CMK (cell line): ENCODE measurements at regions not wholly inside any gene's neighbourhood (a gene's known extent, or its start where the extent isn't known, plus 50 kb on each side); places are given as distances from the start of the nearest gene placed in this dataset.

Experiments used
- DNase-seq: peaks from one replicate; pipeline ENCODE4 v3.0.0-alpha.2; 2010; ENCODE audit warnings: low read depth

GRCh38 chr6:40075056-40075590 is 140.9 kb upstream of the MOCS1 start:
- DNase-seq = no peak

GRCh38 chr6:40074306-40075055 is 140.2 kb upstream of the MOCS1 start:
- DNase-seq = no peak

DNA sequence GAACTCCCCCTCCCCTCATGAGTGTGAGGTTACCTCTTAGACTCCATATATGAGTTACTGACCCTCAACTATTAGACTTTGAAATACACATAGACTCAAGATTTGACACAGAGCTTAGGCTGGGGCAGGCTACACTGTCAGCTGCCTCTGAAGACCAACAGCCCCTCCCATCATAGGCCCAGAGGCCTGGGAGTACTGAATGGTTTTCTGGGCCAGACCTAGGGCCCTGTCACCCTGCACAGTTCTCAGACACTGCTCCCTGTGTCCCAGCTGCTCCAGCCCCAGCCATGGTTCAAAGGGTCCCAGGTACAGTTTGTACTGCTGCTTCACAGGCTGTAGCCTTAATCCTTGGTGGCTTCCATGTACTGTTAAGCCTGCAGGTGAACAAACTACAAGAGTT is 132.1 kb upstream of the MOCS1 start:
- no peak for DNase-seq

GRCh38 chr6:40056865-40057264 is 122.6 kb upstream of the MOCS1 start:
- DNase-seq = no peak

DNA sequence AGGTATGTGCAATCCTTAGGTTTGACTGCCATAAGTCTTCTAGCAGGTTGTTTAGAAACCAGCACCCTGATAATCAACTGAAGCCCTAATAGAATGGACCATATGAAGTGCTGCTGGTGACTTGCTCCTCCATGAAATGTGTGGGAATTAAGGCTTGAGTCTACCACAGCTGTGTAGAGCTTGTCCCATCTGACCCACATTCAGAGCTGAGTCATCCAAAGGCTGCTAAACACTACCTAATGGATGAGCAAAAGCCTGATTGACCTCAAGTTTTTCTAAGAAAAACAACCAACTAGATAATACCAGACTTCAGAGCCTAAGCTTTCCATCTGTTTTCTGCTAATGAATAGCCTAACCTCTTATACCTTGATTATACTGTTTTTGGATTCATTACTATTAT is 120.3 kb upstream of the MOCS1 start:
- DNase-seq = no peak

DNA sequence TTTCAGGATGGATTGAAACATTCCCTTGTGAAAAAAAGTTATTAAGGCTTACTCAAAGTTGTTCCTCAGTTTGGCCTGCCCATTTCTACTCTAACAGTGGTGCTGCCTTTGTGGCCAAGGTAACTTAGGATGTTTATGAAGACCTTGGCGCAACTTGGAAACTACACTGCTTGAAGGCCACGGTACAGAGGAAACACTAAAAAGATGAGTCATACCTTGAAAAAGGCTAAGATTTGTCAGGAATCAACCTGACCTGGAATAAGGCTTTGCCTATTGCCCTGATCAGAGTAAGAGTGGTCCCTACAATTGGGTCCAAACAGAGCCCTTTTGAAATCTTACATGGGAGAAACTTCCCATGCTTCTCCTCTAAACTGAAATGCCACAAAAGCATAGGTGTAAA is 119.9 kb upstream of the MOCS1 start:
- DNase-seq = no peak

DNA sequence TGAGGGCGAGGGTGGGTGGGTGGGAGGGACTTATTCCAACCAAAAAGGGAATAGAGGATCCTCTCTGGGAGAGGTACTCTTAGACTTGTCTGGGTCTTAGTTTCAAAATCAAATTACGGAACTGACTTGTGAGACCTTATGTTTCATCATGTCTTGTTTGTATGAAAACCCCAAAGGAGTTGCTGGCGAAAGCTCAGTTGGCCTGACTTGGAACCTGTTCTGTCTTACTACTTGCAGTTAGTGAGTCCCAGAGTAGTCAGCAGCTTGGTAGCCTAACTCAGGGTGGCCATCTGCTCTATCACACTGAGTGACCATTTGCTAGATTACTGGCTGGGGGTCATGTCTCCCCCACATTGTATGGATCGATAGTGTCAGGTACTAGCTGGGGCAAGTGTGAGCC is 114.9 kb upstream of the MOCS1 start:
- no peak for DNase-seq

DNA sequence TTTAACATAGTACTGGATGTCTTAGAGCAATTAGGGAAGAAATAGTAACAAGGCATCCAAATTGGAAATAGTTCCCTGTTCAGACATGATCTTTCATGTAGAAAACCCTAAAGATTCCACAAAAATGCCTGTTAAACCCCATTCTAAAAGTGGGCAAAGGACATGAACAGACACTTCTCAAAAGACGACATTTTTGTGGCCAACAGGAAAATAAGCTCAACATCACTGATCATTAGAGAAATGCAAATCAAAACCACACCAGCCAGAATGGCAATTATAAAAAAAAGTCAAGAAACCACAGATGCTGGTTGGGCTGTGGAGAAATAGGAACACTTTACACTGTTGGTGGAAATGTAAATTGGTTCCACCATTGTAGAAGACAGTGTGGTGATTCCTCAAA is 109.9 kb upstream of the MOCS1 start:
- DNase-seq = no peak

DNA sequence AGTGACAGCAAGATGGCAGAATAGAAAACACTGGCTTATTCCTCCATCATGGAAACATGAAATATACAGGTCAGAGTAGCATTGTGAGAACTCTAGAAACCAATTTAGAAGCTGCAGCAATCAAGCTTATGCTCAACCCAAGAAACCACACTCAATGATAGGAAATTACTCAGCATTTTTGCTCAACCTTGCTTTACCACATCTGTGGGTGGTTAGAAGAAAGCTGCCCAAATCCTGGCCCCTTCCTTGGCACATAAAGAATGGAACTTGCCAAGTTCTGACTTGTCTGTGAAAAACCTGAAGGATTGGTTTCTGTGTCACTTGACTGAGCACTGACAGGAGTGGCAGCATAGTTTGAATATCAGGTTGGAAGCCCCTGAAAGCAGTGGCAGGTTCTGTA is 108.0 kb upstream of the MOCS1 start:
- no peak for DNase-seq

GRCh38 chr6:40039042-40039441 is 104.8 kb upstream of the MOCS1 start:
- DNase-seq = no peak

GRCh38 chr6:40038626-40039025 is 104.4 kb upstream of the MOCS1 start:
- no peak for DNase-seq

- DNase-seq = no peak
Measured at GRCh38 chr6:40037271-40037670, 103.0 kb upstream of the MOCS1 start.

- no peak for DNase-seq
Measured at GRCh38 chr6:40036186-40036585, 101.9 kb upstream of the MOCS1 start.

DNA sequence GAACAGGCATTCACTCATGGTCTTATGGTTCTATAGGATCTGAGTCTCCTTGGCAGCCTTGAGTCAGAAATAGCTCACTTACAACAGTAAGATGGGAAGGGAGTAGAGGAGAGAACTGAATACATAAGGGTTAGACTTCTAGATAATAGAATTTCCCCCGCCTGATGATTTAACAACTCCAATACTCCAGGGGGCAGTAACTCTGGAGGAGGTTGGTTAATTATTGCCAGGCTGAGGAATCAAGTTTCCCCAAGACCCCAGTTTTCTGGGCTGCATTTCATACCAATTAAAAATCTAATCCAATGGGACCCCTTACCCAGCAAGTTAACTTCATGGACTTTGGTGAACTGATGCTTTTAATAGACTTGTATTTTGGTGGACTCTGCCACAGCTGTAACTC is 94.2 kb upstream of the MOCS1 start:
- DNase-seq = no peak

DNA sequence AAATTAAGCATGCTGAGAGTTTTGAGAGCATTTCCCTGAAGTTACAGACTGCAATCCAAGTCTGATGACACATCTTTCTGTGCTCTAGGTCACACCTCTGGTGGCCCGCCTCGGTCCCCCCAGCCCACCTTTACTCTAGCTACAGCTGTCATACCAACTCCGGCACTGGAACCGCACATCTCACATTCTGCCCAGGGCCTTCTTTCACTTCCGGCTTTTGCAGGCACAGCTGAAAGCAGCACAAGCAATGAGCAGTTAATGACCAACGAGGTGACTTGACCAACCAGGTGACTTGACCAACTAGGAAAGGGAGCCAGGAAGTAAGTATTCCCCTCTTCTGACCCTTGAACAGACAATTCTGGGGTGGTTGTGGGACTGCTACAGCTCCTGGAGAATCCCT is 88.6 kb upstream of the MOCS1 start:
- DNase-seq = no peak

DNA sequence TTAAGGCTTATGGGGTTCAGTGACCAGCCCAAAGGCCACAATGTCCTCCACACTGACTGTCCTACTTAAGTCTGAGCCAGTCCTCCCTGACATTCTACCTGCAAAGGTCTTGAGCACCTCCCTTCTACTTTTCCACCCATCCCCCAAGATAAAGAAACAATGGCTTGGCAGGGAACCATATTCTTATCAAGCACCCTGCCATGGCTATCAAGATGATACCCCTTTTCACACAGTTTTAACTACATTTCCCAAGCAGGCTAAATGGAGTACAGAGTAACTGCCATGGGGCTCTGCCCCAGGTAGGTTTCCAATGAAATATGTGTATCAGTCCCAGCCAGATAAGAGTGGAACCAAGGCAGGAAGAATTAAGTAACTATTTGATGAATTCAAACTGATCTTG is 85.9 kb upstream of the MOCS1 start:
- DNase-seq = no peak

DNA sequence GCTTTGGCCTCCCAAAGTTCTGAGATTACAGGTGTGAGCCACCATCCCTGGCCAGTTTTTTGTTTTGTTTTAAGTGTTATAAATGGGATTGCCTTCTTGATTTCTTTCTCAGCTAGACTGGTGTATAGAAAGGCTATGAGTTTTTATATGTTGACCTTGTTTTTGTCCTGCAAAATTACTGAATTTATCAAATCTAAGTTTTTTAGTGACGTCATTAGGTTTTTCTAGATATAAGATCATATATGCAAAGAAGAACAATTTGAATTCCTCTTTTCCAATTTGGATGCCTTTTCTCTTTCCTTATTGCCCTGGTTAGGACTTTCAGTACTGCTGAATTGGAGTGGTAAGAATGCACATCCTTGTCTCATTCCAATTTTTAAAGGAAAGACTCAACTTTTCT is 81.3 kb upstream of the MOCS1 start:
- DNase-seq = no peak

DNA sequence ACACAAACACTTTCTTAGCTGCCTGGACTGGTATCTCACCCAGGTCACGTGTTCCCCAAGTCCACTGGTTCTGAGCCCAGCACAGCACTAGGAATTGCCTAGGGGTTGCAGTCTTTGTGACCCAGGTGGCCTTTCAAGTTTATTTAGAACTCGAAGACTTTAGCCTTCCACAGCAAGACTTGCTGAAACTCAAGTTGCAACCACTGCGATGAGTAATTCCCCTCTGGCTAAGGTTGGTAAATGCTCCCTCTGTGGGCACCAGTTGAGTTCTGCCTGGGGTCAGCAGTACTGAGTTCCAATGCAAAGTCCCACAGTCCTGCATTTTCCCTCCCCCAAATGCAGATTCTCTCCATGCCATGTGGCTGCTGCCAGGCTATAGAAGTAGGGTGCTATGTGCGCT is 77.6 kb upstream of the MOCS1 start:
- DNase-seq = no peak

DNA sequence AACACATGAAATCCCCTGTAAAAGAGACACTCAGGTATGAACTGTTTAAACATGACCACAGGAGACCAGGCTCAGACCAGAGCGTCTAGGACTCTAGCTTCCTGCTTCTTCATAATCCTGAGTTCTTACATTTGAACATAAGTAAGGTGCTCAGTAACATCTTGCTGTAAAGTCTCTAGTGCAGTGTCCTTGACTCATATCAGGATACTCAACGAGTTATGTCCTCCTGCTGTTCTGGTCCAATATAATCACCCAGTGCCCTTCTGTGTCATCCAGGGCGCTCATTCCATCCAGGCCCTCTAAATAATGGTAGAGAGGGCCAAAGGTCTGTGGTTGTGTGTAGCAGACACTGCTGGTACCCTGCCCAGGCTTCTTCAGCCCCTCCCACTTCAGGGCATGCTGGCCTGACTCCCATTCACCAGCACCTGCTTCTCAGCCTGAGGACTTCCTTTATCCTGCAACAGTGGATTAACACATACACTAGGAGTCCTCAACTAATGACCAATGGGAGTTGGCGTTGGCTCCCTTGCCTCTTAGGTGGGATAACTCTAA is 66.8 kb upstream of the MOCS1 start:
- DNase-seq = no peak

DNA sequence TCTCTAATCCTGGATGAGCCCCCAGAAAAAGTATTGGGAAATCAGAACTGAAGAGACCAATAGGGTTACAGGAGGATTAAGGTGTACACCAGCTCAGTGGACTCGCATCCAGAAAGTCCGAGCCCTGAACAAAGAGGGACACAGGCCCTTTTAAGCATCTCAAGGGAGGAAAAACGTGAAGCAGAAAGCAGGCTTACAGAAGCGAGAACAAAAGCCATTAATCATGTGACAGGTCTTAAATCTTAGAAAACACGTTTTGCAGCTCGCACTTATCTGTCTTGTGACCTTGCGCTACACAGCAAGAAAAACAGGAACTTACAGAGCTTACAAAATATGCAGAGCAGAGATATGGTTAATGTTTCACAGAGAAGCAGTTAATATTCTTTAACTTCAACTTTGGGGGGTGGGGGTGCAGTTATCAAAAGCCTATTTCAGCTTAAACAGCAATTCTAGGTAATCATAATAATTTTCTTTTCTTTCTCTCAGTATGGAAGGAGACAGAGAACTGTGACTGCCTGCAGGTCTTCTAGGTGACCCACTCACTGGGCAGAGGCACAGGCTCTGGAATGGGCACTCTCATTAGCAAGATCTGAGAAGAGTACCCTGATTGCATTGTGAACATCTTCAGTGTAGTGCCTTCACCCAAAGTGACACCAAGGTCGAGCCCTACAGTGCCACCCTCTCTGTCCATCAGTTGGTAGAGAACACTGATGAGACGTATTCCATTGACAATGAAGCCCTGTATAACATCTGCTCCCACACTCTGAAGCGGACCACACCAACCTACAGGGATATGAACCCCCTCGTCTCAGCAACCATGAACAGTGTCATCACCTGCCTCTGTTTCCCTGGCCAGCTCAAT is 65.0 kb upstream of the MOCS1 start:
- DNase-seq = peak; percentile 27

GRCh38 chr6:39998126-39998525 is 63.9 kb upstream of the MOCS1 start:
- DNase-seq = no peak

DNA sequence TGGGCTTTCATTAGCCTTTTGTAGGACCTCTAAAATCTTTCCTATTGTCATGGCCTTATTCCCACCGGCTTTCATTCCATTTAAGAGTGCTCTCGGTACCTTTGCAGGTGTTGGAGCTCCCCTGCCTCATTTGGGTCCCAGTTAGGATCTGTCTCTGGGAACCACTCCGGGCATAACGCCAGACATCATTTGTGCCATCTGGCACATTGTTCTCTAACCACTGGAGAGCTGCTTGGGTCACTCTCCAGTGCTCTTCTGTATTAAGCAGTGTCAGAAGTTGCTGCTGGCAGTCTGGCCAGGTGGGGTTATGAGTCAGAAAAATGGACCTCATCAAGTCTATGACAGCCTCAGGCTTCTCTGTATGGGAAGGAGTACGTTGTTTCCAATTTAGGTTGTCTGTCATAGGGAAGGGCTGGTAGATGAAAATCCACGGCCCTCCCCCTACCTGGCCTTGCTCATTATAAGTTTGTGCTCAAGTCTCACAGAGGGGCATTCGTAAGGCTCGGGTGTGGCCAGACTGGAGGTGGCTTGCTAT is 62.9 kb upstream of the MOCS1 start:
- no peak for DNase-seq

DNA sequence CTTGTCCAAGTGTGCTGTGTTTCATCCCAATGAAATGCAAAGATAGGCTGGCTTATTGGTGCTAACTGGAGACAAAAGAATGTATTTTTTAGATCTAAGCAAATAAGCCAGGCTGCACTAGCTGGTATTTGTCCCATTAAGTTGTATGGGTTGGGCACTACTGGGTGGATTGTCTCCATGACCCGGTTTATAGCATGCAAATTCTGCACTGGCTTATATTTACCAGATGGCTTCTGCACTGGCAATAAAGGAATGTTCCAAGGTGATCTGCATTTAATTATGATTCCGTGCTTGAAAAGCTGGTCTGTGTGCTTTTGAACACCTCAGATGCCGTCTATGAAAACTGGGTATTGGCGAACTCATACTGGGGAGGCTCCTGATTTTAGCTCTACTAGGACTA is 61.4 kb upstream of the MOCS1 start:
- DNase-seq = no peak
